ENCODE measurements at regions not wholly inside any gene's neighbourhood (a gene's known extent, or its start where the extent isn't known, plus 50 kb on each side); places are given as distances from the start of the nearest gene placed in this dataset.

GRCh38 chr20:23151008-23151703, 65.0 kb upstream of the CD93 start:
- Histone ChIP-seq H3K27ac (no peak overlapping the region), H3K9ac (no peak overlapping the region), H2AFZ (ENCODE audit: low read depth) (no peak overlapping the region), H3K4me1 (ENCODE audit: low read depth, poor library complexity, severe bottlenecking) (no peaks in the 10 kb centered on the region), H4K20me1 (ENCODE audit: insufficient read depth) (no peaks in the 10 kb centered on the region), H3K36me3 (ENCODE audit: insufficient read depth) (no peaks in the 10 kb centered on the region), H3K27me3 (ENCODE audit: insufficient read depth, low read depth) (no peaks in the 10 kb centered on the region), H3K4me3 (IDR thresholded peaks at IDR 0.05; ENCODE audit: insufficient read depth, low read depth, low read length) (no peak overlapping the region), H3K4me2 (no peak overlapping the region), H3K79me2 (ENCODE audit: insufficient read depth, low read depth) (no peaks in the 10 kb centered on the region)
- no peak for TF ChIP-seq CTCF (conservative IDR thresholded peaks at IDR 0.05; ENCODE audit: low read depth, low read length)

- Histone ChIP-seq H3K9ac (no peak overlapping the region), H2AFZ (ENCODE audit: low read depth) (no peak overlapping the region), H3K79me2 (ENCODE audit: insufficient read depth, low read depth) (no peaks in the 10 kb centered on the region), H3K27me3 (ENCODE audit: insufficient read depth, low read depth) (no peaks in the 10 kb centered on the region), H4K20me1 (ENCODE audit: insufficient read depth) (no peaks in the 10 kb centered on the region), H3K4me1 (ENCODE audit: low read depth, poor library complexity, severe bottlenecking) (no peaks in the 10 kb centered on the region), H3K36me3 (ENCODE audit: insufficient read depth) (no peaks in the 10 kb centered on the region), H3K27ac (no peak overlapping the region), H3K4me3 (IDR thresholded peaks at IDR 0.05; ENCODE audit: insufficient read depth, low read depth, low read length) (no peak overlapping the region), H3K4me2 (no peak overlapping the region)
- no peak for TF ChIP-seq CTCF (conservative IDR thresholded peaks at IDR 0.05; ENCODE audit: low read depth, low read length)
Measured at GRCh38 chr20:23150304-23151007, 64.3 kb upstream of the CD93 start.

GRCh38 chr20:23149623-23150279, 63.6 kb upstream of the CD93 start:
- H3K27me3 ChIP-seq (ENCODE audit: insufficient read depth, low read depth): no peaks in the 10 kb centered on the region
- H3K9ac ChIP-seq: no peak overlapping the region
- no peaks in the 10 kb centered on the region for H4K20me1 ChIP-seq (ENCODE audit: insufficient read depth)
- no peaks in the 10 kb centered on the region for H3K4me1 ChIP-seq (ENCODE audit: low read depth, poor library complexity, severe bottlenecking)
- no peak for TF ChIP-seq CTCF (conservative IDR thresholded peaks at IDR 0.05; ENCODE audit: low read depth, low read length)
- H3K27ac ChIP-seq: no peak overlapping the region
- no peaks in the 10 kb centered on the region for H3K79me2 ChIP-seq (ENCODE audit: insufficient read depth, low read depth)
- no peak overlapping the region for H3K4me3 ChIP-seq (IDR thresholded peaks at IDR 0.05; ENCODE audit: insufficient read depth, low read depth, low read length)
- no peak overlapping the region for H3K4me2 ChIP-seq
- H2AFZ ChIP-seq (ENCODE audit: low read depth): no peak overlapping the region
- H3K36me3 ChIP-seq (ENCODE audit: insufficient read depth): no peaks in the 10 kb centered on the region

GRCh38 chr20:23148731-23149570, 62.8 kb upstream of the CD93 start:
- no peak overlapping the region for H3K27ac ChIP-seq
- H3K27me3 ChIP-seq (ENCODE audit: insufficient read depth, low read depth): no peaks in the 10 kb centered on the region
- H3K4me3 ChIP-seq (IDR thresholded peaks at IDR 0.05; ENCODE audit: insufficient read depth, low read depth, low read length): no peak overlapping the region
- TF ChIP-seq CTCF (conservative IDR thresholded peaks at IDR 0.05; ENCODE audit: low read depth, low read length): no peak
- no peaks in the 10 kb centered on the region for H4K20me1 ChIP-seq (ENCODE audit: insufficient read depth)
- no peaks in the 10 kb centered on the region for H3K4me1 ChIP-seq (ENCODE audit: low read depth, poor library complexity, severe bottlenecking)
- no peak overlapping the region for H3K4me2 ChIP-seq
- H3K9ac ChIP-seq: no peak overlapping the region
- no peaks in the 10 kb centered on the region for H3K79me2 ChIP-seq (ENCODE audit: insufficient read depth, low read depth)
- H2AFZ ChIP-seq (ENCODE audit: low read depth): no peak overlapping the region
- no peaks in the 10 kb centered on the region for H3K36me3 ChIP-seq (ENCODE audit: insufficient read depth)

Data from KMS-11 (cell line).